ENCODE measurements at regions not wholly inside any gene's neighbourhood (a gene's known extent, or its start where the extent isn't known, plus 50 kb on each side); places are given as distances from the start of the nearest gene placed in this dataset.

DNA sequence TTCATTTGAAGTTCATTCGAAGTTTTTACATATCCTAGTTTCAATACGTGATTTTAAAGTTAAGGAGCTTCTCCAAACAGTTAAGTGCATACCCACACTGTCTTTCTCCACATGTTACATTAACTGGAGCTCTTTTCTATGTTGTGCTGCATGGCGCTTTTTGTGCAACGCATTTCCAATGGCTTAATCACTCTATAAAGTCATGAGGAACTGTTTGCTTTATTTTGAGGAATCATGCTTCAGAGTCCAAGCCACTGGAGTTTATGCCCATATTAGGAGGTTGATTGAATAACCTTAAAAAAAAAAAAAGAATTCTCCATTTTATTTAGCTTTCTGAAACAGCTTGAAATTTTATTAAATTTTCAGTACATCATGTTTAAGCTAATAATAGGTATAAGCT lies 109.4 kb upstream of the MBNL1 start:
- Histone ChIP-seq H3K9me3 (ENCODE audit: control insufficient read depth, insufficient read depth, low read length) (no peaks in the 10 kb centered on the region), H3K9me2 (replicated peaks; ENCODE audit: control insufficient read depth, low read length) (no peaks in the 10 kb centered on the region), H3F3A (ENCODE audit: control insufficient read depth, insufficient read depth) (no peaks in the 10 kb centered on the region), H3K4me3 (ENCODE audit: low read length) (no peak overlapping the region), H3K4me2 (ENCODE audit: low read length) (no peak overlapping the region), H3K79me2 (ENCODE audit: control insufficient read depth, low read length) (no peaks in the 10 kb centered on the region), H3K27me3 (ENCODE audit: control insufficient read depth, low read length) (no peaks in the 10 kb centered on the region), H4K20me1 (ENCODE audit: control insufficient read depth, insufficient read depth, low read depth, low read length) (no peaks in the 10 kb centered on the region), H3K36me3 (ENCODE audit: control insufficient read depth, low read length) (no peaks in the 10 kb centered on the region), H3K27ac (ENCODE audit: low read depth, low read length) (no peak overlapping the region), H3K4me1 (ENCODE audit: control insufficient read depth, low read length) (no peaks in the 10 kb centered on the region)
- TF ChIP-seq, protein P1, sequence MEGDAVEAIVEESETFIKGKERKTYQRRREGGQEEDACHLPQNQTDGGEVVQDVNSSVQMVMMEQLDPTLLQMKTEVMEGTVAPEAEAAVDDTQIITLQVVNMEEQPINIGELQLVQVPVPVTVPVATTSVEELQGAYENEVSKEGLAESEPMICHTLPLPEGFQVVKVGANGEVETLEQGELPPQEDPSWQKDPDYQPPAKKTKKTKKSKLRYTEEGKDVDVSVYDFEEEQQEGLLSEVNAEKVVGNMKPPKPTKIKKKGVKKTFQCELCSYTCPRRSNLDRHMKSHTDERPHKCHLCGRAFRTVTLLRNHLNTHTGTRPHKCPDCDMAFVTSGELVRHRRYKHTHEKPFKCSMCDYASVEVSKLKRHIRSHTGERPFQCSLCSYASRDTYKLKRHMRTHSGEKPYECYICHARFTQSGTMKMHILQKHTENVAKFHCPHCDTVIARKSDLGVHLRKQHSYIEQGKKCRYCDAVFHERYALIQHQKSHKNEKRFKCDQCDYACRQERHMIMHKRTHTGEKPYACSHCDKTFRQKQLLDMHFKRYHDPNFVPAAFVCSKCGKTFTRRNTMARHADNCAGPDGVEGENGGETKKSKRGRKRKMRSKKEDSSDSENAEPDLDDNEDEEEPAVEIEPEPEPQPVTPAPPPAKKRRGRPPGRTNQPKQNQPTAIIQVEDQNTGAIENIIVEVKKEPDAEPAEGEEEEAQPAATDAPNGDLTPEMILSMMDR (IDR thresholded peaks at IDR 0.05; ENCODE audit: low read depth, low read length, poor library complexity, severe bottlenecking), result no peak
- no peak for TF ChIP-seq EZH2phosphoT487 (IDR thresholded peaks at IDR 0.05; ENCODE audit: borderline replicate concordance, low read length)

DNA sequence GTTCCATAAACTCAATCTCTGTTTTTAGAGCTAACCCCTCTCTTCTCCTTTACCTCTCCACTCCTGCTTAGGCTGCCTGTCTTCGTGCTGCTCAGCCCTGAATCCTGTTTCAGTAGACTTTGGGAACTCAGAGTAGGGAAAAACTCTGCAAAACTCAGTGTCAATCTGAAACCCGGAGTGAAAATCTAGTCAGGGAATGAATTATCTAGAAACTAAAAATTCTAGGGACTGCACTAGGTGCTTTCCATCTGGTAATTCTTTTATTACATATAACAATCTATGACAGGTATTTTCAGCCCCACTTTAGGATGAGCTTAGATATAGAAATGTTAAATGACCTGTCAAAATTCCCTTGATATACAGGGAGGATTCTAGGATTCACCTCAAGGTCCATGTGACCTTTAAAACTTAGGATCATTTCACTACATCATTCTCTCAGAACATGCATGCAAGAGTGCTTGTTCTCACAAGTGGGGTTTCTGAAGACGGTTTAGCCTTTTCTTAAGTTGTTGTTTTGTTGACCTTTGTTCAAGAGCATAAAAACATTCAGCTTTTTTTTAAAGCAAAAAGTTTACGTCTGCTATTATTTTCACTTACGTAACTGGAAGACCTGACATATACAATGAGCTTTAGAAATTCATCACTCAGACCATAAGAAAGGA lies 108.2 kb upstream of the MBNL1 start:
- no peaks in the 10 kb centered on the region for H3K79me2 ChIP-seq (ENCODE audit: control insufficient read depth, low read length)
- H3K27ac ChIP-seq (ENCODE audit: low read depth, low read length), result no peak overlapping the region
- no peak for TF ChIP-seq EZH2phosphoT487 (IDR thresholded peaks at IDR 0.05; ENCODE audit: borderline replicate concordance, low read length)
- TF ChIP-seq, protein P1 (IDR thresholded peaks at IDR 0.05; ENCODE audit: low read depth, low read length, poor library complexity, severe bottlenecking), result no peak

DNA sequence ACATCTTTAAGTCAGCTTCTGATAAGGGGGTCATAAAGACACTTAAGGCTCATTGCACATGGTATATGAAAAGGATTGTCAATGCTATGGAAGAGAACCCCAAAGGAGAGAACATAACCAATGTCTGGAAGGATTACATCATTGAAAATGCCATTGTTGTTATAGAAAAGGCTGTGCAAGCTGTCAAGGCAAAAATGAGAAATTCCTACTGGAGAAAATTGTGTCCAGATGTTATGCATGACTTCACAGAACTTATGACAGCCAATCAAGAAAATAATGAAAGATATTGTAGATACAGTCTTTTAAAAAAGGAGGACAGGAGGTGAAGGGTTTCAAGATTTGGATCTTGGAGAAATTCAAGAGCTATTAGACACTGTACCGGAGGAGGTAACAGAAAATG lies 96.3 kb upstream of the MBNL1 start:
- H3K9me2 ChIP-seq (replicated peaks; ENCODE audit: control insufficient read depth, low read length), result no peaks in the 10 kb centered on the region
- H3K36me3 ChIP-seq (ENCODE audit: control insufficient read depth, low read length), result no peaks in the 10 kb centered on the region
- peaks cover 7% of the 10 kb centered on the region for H3K4me1 ChIP-seq (ENCODE audit: control insufficient read depth, low read length)
- H3K27me3 ChIP-seq (ENCODE audit: control insufficient read depth, low read length), result no peaks in the 10 kb centered on the region
- no peaks in the 10 kb centered on the region for H3K79me2 ChIP-seq (ENCODE audit: control insufficient read depth, low read length)
- TF ChIP-seq EZH2phosphoT487 (IDR thresholded peaks at IDR 0.05; ENCODE audit: borderline replicate concordance, low read length), result no peak
- TF ChIP-seq, protein P1 (IDR thresholded peaks at IDR 0.05; ENCODE audit: low read depth, low read length, poor library complexity, severe bottlenecking), result no peak
- no peaks in the 10 kb centered on the region for H4K20me1 ChIP-seq (ENCODE audit: control insufficient read depth, insufficient read depth, low read depth, low read length)
- H3K4me2 ChIP-seq (ENCODE audit: low read length), result no peak overlapping the region
- no peak overlapping the region for H3K27ac ChIP-seq (ENCODE audit: low read depth, low read length)
- H3K4me3 ChIP-seq (ENCODE audit: low read length), result no peak overlapping the region
- peaks cover 4% of the 10 kb centered on the region; the same call in 1 of the 2 replicates for H3K9me3 ChIP-seq (ENCODE audit: control insufficient read depth, insufficient read depth, low read length)
- no peaks in the 10 kb centered on the region for H3F3A ChIP-seq (ENCODE audit: control insufficient read depth, insufficient read depth)

More for the DNA sequence above, 108.2 kb upstream of the MBNL1 start:
- Histone ChIP-seq H3F3A (ENCODE audit: control insufficient read depth, insufficient read depth) (no peaks in the 10 kb centered on the region), H3K27me3 (ENCODE audit: control insufficient read depth, low read length) (no peaks in the 10 kb centered on the region), H4K20me1 (ENCODE audit: control insufficient read depth, insufficient read depth, low read depth, low read length) (no peaks in the 10 kb centered on the region), H3K4me2 (ENCODE audit: low read length) (no peak overlapping the region), H3K9me3 (ENCODE audit: control insufficient read depth, insufficient read depth, low read length) (no peaks in the 10 kb centered on the region), H3K4me3 (ENCODE audit: low read length) (no peak overlapping the region), H3K4me1 (ENCODE audit: control insufficient read depth, low read length) (no peaks in the 10 kb centered on the region), H3K36me3 (ENCODE audit: control insufficient read depth, low read length) (no peaks in the 10 kb centered on the region), H3K9me2 (replicated peaks; ENCODE audit: control insufficient read depth, low read length) (no peaks in the 10 kb centered on the region)
